Dendritic cell treated with granulocyte-macrophage colony-stimulating factor and Interleukin-4, amounts not matched to agents 40 ng/mL and 50 ng/mL, for 4 days (primary cell): ENCODE measurements at regions not wholly inside any gene's neighbourhood (a gene's known extent, or its start where the extent isn't known, plus 50 kb on each side); places are given as distances from the start of the nearest gene placed in this dataset.

Experiments used
- H3K27ac Mint-ChIP-seq: one replicate; pipeline ENCODE4 v1.8.0; 2022; ENCODE audit warnings: mild to moderate bottlenecking, mixed read lengths
- H3K27me3 Mint-ChIP-seq: one replicate; pipeline ENCODE4 v1.8.0; 2022; ENCODE audit warnings: mild to moderate bottlenecking, mixed read lengths
- H3K36me3 Mint-ChIP-seq: one replicate; pipeline ENCODE4 v1.8.0; 2022; ENCODE audit warnings: low read depth, mixed read lengths
- H3K4me1 Mint-ChIP-seq: one replicate; pipeline ENCODE4 v1.8.0; 2022; ENCODE audit warnings: low read depth, mixed read lengths
- H3K4me3 Mint-ChIP-seq: one replicate; pipeline ENCODE4 v1.8.0; 2022; ENCODE audit warnings: mild to moderate bottlenecking, moderate library complexity, mixed read lengths
- H3K9me3 Mint-ChIP-seq: one replicate; pipeline ENCODE4 v1.8.0; 2022; ENCODE audit warnings: mixed read lengths
- intact Hi-C: fragments of 100-400 bp; cut with micrococcal nuclease; formaldehyde crosslinking; loops from one replicate; pipeline ENCODE4 v1.15.0; 2022

- intact Hi-C loops, result no loop called here
- H3K4me3 Mint-ChIP-seq, result no peak overlapping the region
- no peaks in the 10 kb centered on the region for H3K27me3 Mint-ChIP-seq
Observed at GRCh38 chr4:73929278-73929677, 52.5 kb downstream of the PF4 start.

GRCh38 chr4:73923631-73923937 is 54.4 kb downstream of the CXCL1 start:
- no peak overlapping the region for H3K27ac Mint-ChIP-seq
- H3K9me3 Mint-ChIP-seq, result no peaks in the 10 kb centered on the region
- H3K27me3 Mint-ChIP-seq, result no peaks in the 10 kb centered on the region
- no peak overlapping the region for H3K4me3 Mint-ChIP-seq
- no peaks in the 10 kb centered on the region for H3K36me3 Mint-ChIP-seq
- H3K4me1 Mint-ChIP-seq, result no peaks in the 10 kb centered on the region
- intact Hi-C loops, result loop anchor here (5.0 kb wide), 1 partner anchor 261 kb away; no protein-coding TSS in a partner anchor

More at GRCh38 chr4:73929278-73929677, 52.5 kb downstream of the PF4 start:
- Mint-ChIP-seq H3K4me1 (no peaks in the 10 kb centered on the region), H3K27ac (no peak overlapping the region), H3K36me3 (no peaks in the 10 kb centered on the region), H3K9me3 (no peaks in the 10 kb centered on the region)

- H3K4me1 Mint-ChIP-seq, result no peaks in the 10 kb centered on the region
- H3K36me3 Mint-ChIP-seq, result no peaks in the 10 kb centered on the region
- H3K27me3 Mint-ChIP-seq, result no peaks in the 10 kb centered on the region
- H3K4me3 Mint-ChIP-seq, result no peak overlapping the region
- no peaks in the 10 kb centered on the region for H3K9me3 Mint-ChIP-seq
- intact Hi-C loops, result loop anchor here (5.0 kb wide), 1 partner anchor 261 kb away; no protein-coding TSS in a partner anchor
- no peak overlapping the region for H3K27ac Mint-ChIP-seq
Observed at GRCh38 chr4:73922766-73923630, 53.8 kb downstream of the CXCL1 start.

- Mint-ChIP-seq H3K27ac (no peak overlapping the region), H3K4me1 (no peaks in the 10 kb centered on the region), H3K27me3 (no peaks in the 10 kb centered on the region), H3K9me3 (no peaks in the 10 kb centered on the region), H3K36me3 (no peaks in the 10 kb centered on the region), H3K4me3 (no peak overlapping the region)
- intact Hi-C loops, result loop anchor here (5.0 kb wide), 1 partner anchor 260 kb away; no protein-coding TSS in a partner anchor
Observed at GRCh38 chr4:73922317-73922716, 53.1 kb downstream of the CXCL1 start.
